GM06990 (cell line): ENCODE measurements at regions not wholly inside any gene's neighbourhood (a gene's known extent, or its start where the extent isn't known, plus 50 kb on each side); places are given as distances from the start of the nearest gene placed in this dataset.

Experiments
- DNase-seq: peaks from one replicate; pipeline ENCODE4 v3.0.0-alpha.2; 2011; ENCODE audit not compliant: insufficient read length; ENCODE audit errors: extremely low read depth
- H3K27me3 ChIP-seq: replicated peaks from 2 replicates; pipeline ENCODE4 v1.6.0; 2011; ENCODE audit warnings: low read length; ENCODE audit not compliant: control insufficient read depth, insufficient read depth
- H3K36me3 ChIP-seq: 2 replicates; pipeline ENCODE4 v1.5.1; 2011; ENCODE audit warnings: low read length; ENCODE audit not compliant: control insufficient read depth, insufficient read depth
- H3K4me3 ChIP-seq: replicated peaks from 2 replicates; pipeline ENCODE4 v1.5.1; 2011; ENCODE audit warnings: low read depth, mild to moderate bottlenecking, control low read depth, low read length
- TF ChIP-seq, protein P1 (sequence below): IDR thresholded peaks from 2 replicates; pipeline ENCODE4 v1.5.1; 2011; ENCODE audit warnings: low read length, control low read depth, mild to moderate bottlenecking, inconsistent platforms; ENCODE audit not compliant: insufficient read depth, poor library complexity, severe bottlenecking

GRCh38 chr4:170145120-170145519, 55.4 kb upstream of the AADAT start:
- Histone ChIP-seq H3K4me3 (no peak overlapping the region), H3K27me3 (no peaks in the 10 kb centered on the region), H3K36me3 (no peaks in the 10 kb centered on the region)
- TF ChIP-seq, protein P1, sequence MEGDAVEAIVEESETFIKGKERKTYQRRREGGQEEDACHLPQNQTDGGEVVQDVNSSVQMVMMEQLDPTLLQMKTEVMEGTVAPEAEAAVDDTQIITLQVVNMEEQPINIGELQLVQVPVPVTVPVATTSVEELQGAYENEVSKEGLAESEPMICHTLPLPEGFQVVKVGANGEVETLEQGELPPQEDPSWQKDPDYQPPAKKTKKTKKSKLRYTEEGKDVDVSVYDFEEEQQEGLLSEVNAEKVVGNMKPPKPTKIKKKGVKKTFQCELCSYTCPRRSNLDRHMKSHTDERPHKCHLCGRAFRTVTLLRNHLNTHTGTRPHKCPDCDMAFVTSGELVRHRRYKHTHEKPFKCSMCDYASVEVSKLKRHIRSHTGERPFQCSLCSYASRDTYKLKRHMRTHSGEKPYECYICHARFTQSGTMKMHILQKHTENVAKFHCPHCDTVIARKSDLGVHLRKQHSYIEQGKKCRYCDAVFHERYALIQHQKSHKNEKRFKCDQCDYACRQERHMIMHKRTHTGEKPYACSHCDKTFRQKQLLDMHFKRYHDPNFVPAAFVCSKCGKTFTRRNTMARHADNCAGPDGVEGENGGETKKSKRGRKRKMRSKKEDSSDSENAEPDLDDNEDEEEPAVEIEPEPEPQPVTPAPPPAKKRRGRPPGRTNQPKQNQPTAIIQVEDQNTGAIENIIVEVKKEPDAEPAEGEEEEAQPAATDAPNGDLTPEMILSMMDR: no peak
- no peak for DNase-seq

DNA sequence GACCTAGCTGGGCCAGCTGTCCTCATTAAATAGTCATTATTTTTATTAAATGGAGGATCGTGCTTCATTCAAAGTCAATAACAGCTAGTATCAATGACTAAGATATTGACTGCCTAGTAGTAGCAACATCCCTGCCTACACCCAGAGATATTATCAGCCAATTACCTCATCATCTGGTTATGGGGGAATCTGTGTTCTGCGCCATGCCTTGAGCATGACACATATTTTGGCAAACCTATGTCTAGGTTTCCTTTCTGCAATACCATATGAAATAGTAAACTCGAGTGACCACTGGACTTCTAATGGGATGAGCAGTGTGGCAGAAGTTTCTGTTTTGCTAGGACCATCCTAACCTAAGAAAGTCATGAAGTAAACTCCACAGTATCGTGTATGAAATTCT, 50.0 kb upstream of the AADAT start:
- no peaks in the 10 kb centered on the region for H3K36me3 ChIP-seq
- H3K27me3 ChIP-seq: no peaks in the 10 kb centered on the region
- TF ChIP-seq, protein P1: no peak
- DNase-seq: no peak
- H3K4me3 ChIP-seq: no peak overlapping the region
